ENCODE measurements at regions not wholly inside any gene's neighbourhood (a gene's known extent, or its start where the extent isn't known, plus 50 kb on each side); places are given as distances from the start of the nearest gene placed in this dataset.

- DNase-seq, result no peak
These were observed 611.4 kb downstream of the KCTD8 start for GRCh38 chr4:43837171-43837570.

- DNase-seq, result no peak
These were observed 611.0 kb downstream of the KCTD8 start for GRCh38 chr4:43837604-43838003.

- no peak for DNase-seq
These were observed 606.0 kb downstream of the KCTD8 start for GRCh38 chr4:43842594-43842993.

- no peak for DNase-seq
These were observed 605.1 kb downstream of the KCTD8 start for GRCh38 chr4:43843501-43843900.

- no peak for DNase-seq
These were observed 602.5 kb downstream of the KCTD8 start for GRCh38 chr4:43846111-43846587.

GRCh38 chr4:43853565-43854264 lies 594.9 kb downstream of the KCTD8 start:
- DNase-seq, result no peak

GRCh38 chr4:43855283-43855682 lies 593.3 kb downstream of the KCTD8 start:
- no peak for DNase-seq

- DNase-seq, result no peak
These were observed 583.9 kb downstream of the KCTD8 start for GRCh38 chr4:43864616-43865146.

GRCh38 chr4:43867908-43868307 lies 580.7 kb downstream of the KCTD8 start:
- DNase-seq, result no peak

- no peak for DNase-seq
These were observed 573.0 kb downstream of the KCTD8 start for GRCh38 chr4:43875655-43876054.

GRCh38 chr4:43882470-43882869 lies 566.1 kb downstream of the KCTD8 start:
- DNase-seq, result no peak

- no peak for DNase-seq
These were observed 562.4 kb downstream of the KCTD8 start for GRCh38 chr4:43886196-43886595.

GRCh38 chr4:43898836-43899235 lies 549.8 kb downstream of the KCTD8 start:
- DNase-seq, result no peak

GRCh38 chr4:43903456-43903855 lies 545.2 kb downstream of the KCTD8 start:
- no peak for DNase-seq

- no peak for DNase-seq
These were observed 530.2 kb downstream of the KCTD8 start for GRCh38 chr4:43918377-43918776.

- DNase-seq, result no peak
These were observed 516.2 kb downstream of the KCTD8 start for GRCh38 chr4:43932448-43932847.

GRCh38 chr4:43943998-43944397 lies 504.6 kb downstream of the KCTD8 start:
- no peak for DNase-seq

GRCh38 chr4:43959976-43960375 lies 488.6 kb downstream of the KCTD8 start:
- no peak for DNase-seq

- no peak for DNase-seq
These were observed 480.6 kb downstream of the KCTD8 start for GRCh38 chr4:43968011-43968410.

GRCh38 chr4:43983610-43984009 lies 465.0 kb downstream of the KCTD8 start:
- DNase-seq, result no peak

- DNase-seq, result no peak
These were observed 461.2 kb downstream of the KCTD8 start for GRCh38 chr4:43987331-43987944.

GRCh38 chr4:43990551-43990950 lies 458.1 kb downstream of the KCTD8 start:
- no peak for DNase-seq

GRCh38 chr4:43990963-43991362 lies 457.6 kb downstream of the KCTD8 start:
- DNase-seq, result no peak

- DNase-seq, result no peak
These were observed 456.1 kb downstream of the KCTD8 start for GRCh38 chr4:43992552-43992951.
